ENCODE measurements at regions not wholly inside any gene's neighbourhood (a gene's known extent, or its start where the extent isn't known, plus 50 kb on each side); places are given as distances from the start of the nearest gene placed in this dataset.

DNA sequence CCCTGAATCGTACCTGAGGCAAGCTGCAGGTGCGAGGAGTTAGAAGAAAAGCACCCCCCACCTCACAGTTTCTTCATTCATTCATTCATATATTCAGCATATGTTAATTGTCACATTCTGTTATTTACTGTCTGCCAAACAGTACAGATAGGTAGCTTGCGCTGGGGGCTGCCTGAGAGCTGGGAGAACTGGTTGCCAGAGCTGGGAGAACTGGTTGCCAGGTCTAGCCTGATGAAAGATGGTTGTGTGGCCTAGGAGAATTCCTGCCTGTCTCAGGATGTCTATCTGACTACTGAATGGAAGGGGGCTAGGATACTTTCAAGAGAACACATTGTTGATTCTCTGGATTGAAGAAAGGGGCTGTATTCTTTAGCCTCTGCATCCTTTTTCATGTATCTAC, 225.9 kb upstream of the POU3F1 start:
- peaks cover 1% of the 10 kb centered on the region for H3K9me3 ChIP-seq (ENCODE audit: low read depth)
- no peak for DNase-seq (ENCODE audit: low spot score)

GRCh38 chr1:38270849-38271633, 224.4 kb upstream of the POU3F1 start:
- Histone ChIP-seq H3K9me3 (ENCODE audit: low read depth) (no peaks in the 10 kb centered on the region), H3K4me1 (peaks cover 29% of the 10 kb centered on the region), H2AFZ (replicated peaks) (peak overlapping the region; percentile 60), H4K20me1 (ENCODE audit: low read depth) (no peaks in the 10 kb centered on the region), H3K36me3 (no peaks in the 10 kb centered on the region), H3K4me3 (no peak overlapping the region), H3K79me2 (ENCODE audit: low read depth) (no peaks in the 10 kb centered on the region), H3K27me3 (no peaks in the 10 kb centered on the region), H3K27ac (no peak overlapping the region), H3K9ac (no peak overlapping the region), H3K4me2 (peak overlapping the region; percentile 56), H3F3A (ENCODE audit: low read depth) (peaks cover 14% of the 10 kb centered on the region)
- peaks cover 65% of the 10 kb centered on the region for H3K4me1 Mint-ChIP-seq
- H3K36me3 Mint-ChIP-seq, result no peaks in the 10 kb centered on the region
- H3K4me3 Mint-ChIP-seq, result no peak overlapping the region
- no peak for DNase-seq (ENCODE audit: low spot score)
- no peak for TF ChIP-seq EZH2phosphoT487 (IDR thresholded peaks at IDR 0.05)
- no peak for TF ChIP-seq EZH2 (IDR thresholded peaks at IDR 0.05)
- TF ChIP-seq, protein P1, sequence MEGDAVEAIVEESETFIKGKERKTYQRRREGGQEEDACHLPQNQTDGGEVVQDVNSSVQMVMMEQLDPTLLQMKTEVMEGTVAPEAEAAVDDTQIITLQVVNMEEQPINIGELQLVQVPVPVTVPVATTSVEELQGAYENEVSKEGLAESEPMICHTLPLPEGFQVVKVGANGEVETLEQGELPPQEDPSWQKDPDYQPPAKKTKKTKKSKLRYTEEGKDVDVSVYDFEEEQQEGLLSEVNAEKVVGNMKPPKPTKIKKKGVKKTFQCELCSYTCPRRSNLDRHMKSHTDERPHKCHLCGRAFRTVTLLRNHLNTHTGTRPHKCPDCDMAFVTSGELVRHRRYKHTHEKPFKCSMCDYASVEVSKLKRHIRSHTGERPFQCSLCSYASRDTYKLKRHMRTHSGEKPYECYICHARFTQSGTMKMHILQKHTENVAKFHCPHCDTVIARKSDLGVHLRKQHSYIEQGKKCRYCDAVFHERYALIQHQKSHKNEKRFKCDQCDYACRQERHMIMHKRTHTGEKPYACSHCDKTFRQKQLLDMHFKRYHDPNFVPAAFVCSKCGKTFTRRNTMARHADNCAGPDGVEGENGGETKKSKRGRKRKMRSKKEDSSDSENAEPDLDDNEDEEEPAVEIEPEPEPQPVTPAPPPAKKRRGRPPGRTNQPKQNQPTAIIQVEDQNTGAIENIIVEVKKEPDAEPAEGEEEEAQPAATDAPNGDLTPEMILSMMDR (IDR thresholded peaks at IDR 0.05), result no peak
- H3K27ac Mint-ChIP-seq, result no peak overlapping the region
- peaks cover 17% of the 10 kb centered on the region for H3K27me3 Mint-ChIP-seq (ENCODE audit: insufficient read depth, low read depth)
- peaks cover 5% of the 10 kb centered on the region for H3K9me3 Mint-ChIP-seq

More for the DNA sequence above, 225.9 kb upstream of the POU3F1 start:
- H3K79me2 ChIP-seq (ENCODE audit: low read depth), result no peaks in the 10 kb centered on the region
- Mint-ChIP-seq H3K27me3 (ENCODE audit: insufficient read depth, low read depth) (peaks cover 22% of the 10 kb centered on the region), H3K27ac (no peak overlapping the region), H3K4me1 (peaks cover 62% of the 10 kb centered on the region), H3K9me3 (peaks cover 14% of the 10 kb centered on the region), H3K4me3 (no peak overlapping the region), H3K36me3 (no peaks in the 10 kb centered on the region)
- H3K4me3 ChIP-seq, result no peak overlapping the region
- no peaks in the 10 kb centered on the region for H4K20me1 ChIP-seq (ENCODE audit: low read depth)
- H3K27me3 ChIP-seq, result no peaks in the 10 kb centered on the region
- TF ChIP-seq EZH2 (IDR thresholded peaks at IDR 0.05) (no peak), EZH2phosphoT487 (IDR thresholded peaks at IDR 0.05) (no peak)
- TF ChIP-seq, protein P1 (IDR thresholded peaks at IDR 0.05), result no peak
- H3F3A ChIP-seq (ENCODE audit: low read depth), result peaks cover 14% of the 10 kb centered on the region
- H3K4me1 ChIP-seq, result peaks cover 29% of the 10 kb centered on the region
- no peak overlapping the region for H3K9ac ChIP-seq
- no peak overlapping the region for H3K27ac ChIP-seq
- H3K4me2 ChIP-seq, result no peak overlapping the region
- no peaks in the 10 kb centered on the region for H3K36me3 ChIP-seq
- no peak overlapping the region for H2AFZ ChIP-seq (replicated peaks)

GRCh38 chr1:38269923-38270848, 223.6 kb upstream of the POU3F1 start:
- H3K4me3 Mint-ChIP-seq, result no peak overlapping the region
- H3K36me3 Mint-ChIP-seq, result no peaks in the 10 kb centered on the region
- TF ChIP-seq EZH2 (IDR thresholded peaks at IDR 0.05) (no peak), EZH2phosphoT487 (IDR thresholded peaks at IDR 0.05) (no peak)
- TF ChIP-seq, protein P1 (IDR thresholded peaks at IDR 0.05), result no peak
- H3K4me1 ChIP-seq, result peaks cover 29% of the 10 kb centered on the region
- H3K27ac ChIP-seq, result no peak overlapping the region
- peaks cover 63% of the 10 kb centered on the region for H3K4me1 Mint-ChIP-seq
- H3K36me3 ChIP-seq, result no peaks in the 10 kb centered on the region
- no peaks in the 10 kb centered on the region for H4K20me1 ChIP-seq (ENCODE audit: low read depth)
- H3K4me3 ChIP-seq, result no peak overlapping the region
- H3K9me3 ChIP-seq (ENCODE audit: low read depth), result no peaks in the 10 kb centered on the region
- peak overlapping the region; percentile 60 for H2AFZ ChIP-seq (replicated peaks)
- H3K9me3 Mint-ChIP-seq, result peaks cover 5% of the 10 kb centered on the region
- H3K9ac ChIP-seq, result no peak overlapping the region
- H3F3A ChIP-seq (ENCODE audit: low read depth), result peaks cover 14% of the 10 kb centered on the region
- H3K27me3 ChIP-seq, result no peaks in the 10 kb centered on the region
- peaks cover 18% of the 10 kb centered on the region for H3K27me3 Mint-ChIP-seq (ENCODE audit: insufficient read depth, low read depth)
- H3K4me2 ChIP-seq, result peak overlapping the region; percentile 56
- DNase-seq (ENCODE audit: low spot score), result peak; percentile 50
- H3K79me2 ChIP-seq (ENCODE audit: low read depth), result no peaks in the 10 kb centered on the region
- peak overlapping the region; percentile 50 for H3K27ac Mint-ChIP-seq
